Stimulated activated CD8-positive, alpha-beta memory T cell treated with anti-CD3 and anti-CD28 coated beads, Interleukin-12 subunit alpha, Interleukin-12 subunit beta, amount 100 ng/mL, for 24 hours (primary cell): ENCODE measurements at regions not wholly inside any gene's neighbourhood (a gene's known extent, or its start where the extent isn't known, plus 50 kb on each side); places are given as distances from the start of the nearest gene placed in this dataset.
"Not testable (repeated sequence)": the region's sequence is repeated elsewhere in the genome, so short reads cannot be mapped to it uniquely, and the experiment has no call there.

Experiments used
- DNase-seq: peaks from one replicate; pipeline ENCODE4 v3.0.0-alpha.2; 2020; ENCODE audit errors: extremely low read depth

GRCh38 chr4:18458465-18458864, 436.9 kb upstream of the LCORL start:
- no peak for DNase-seq

GRCh38 chr4:18454349-18454748, 432.8 kb upstream of the LCORL start:
- DNase-seq: no peak

- no peak for DNase-seq
These were observed 423.6 kb upstream of the LCORL start for GRCh38 chr4:18445110-18445509.

GRCh38 chr4:18444206-18444605, 422.7 kb upstream of the LCORL start:
- DNase-seq: no peak

- DNase-seq: no peak
These were observed 421.4 kb upstream of the LCORL start for GRCh38 chr4:18442957-18443356.

GRCh38 chr4:18441676-18442075, 420.1 kb upstream of the LCORL start:
- DNase-seq: no peak

GRCh38 chr4:18441203-18441590, 419.6 kb upstream of the LCORL start:
- no peak for DNase-seq

- DNase-seq: no peak
These were observed 419.1 kb upstream of the LCORL start for GRCh38 chr4:18440527-18441202.

- no peak for DNase-seq
These were observed 417.8 kb upstream of the LCORL start for GRCh38 chr4:18439311-18439710.

- DNase-seq: no peak
These were observed 414.2 kb upstream of the LCORL start for GRCh38 chr4:18435781-18436180.

GRCh38 chr4:18422685-18423084, 401.1 kb upstream of the LCORL start:
- no peak for DNase-seq

GRCh38 chr4:18421519-18421918, 400.0 kb upstream of the LCORL start:
- DNase-seq: no peak

GRCh38 chr4:18419780-18420179, 398.2 kb upstream of the LCORL start:
- no peak for DNase-seq

GRCh38 chr4:18418195-18418898, 396.8 kb upstream of the LCORL start:
- not testable (repeated sequence) for DNase-seq

GRCh38 chr4:18417651-18418050, 396.1 kb upstream of the LCORL start:
- not testable (repeated sequence) for DNase-seq

GRCh38 chr4:18406264-18406663, 384.7 kb upstream of the LCORL start:
- DNase-seq: no peak

GRCh38 chr4:18405054-18405453, 383.5 kb upstream of the LCORL start:
- DNase-seq: no peak

GRCh38 chr4:18404642-18405041, 383.1 kb upstream of the LCORL start:
- no peak for DNase-seq

- DNase-seq: no peak
These were observed 381.8 kb upstream of the LCORL start for GRCh38 chr4:18403327-18403726.

GRCh38 chr4:18401868-18402267, 380.3 kb upstream of the LCORL start:
- DNase-seq: no peak

GRCh38 chr4:18401425-18401824, 379.9 kb upstream of the LCORL start:
- DNase-seq: no peak

- no peak for DNase-seq
These were observed 377.1 kb upstream of the LCORL start for GRCh38 chr4:18398661-18399060.

- no peak for DNase-seq
These were observed 376.3 kb upstream of the LCORL start for GRCh38 chr4:18397681-18398390.
